SK-N-SH (cell line): ENCODE measurements at regions not wholly inside any gene's neighbourhood (a gene's known extent, or its start where the extent isn't known, plus 50 kb on each side); places are given as distances from the start of the nearest gene placed in this dataset.
"Not testable (repeated sequence)": the region's sequence is repeated elsewhere in the genome, so short reads cannot be mapped to it uniquely, and the experiment has no call there.

Source experiments
- CTCF ChIA-PET: fragments of 300-600, 350-600 bp; formaldehyde crosslinking; extraction: SDS; loops from one replicate; lab custom pipeline; 2021; lab: Yijun Ruan, JAX
- POLR2A ChIA-PET: fragments of 350-600 bp; sonication (Branson Sonifier 250); formaldehyde crosslinking; extraction: SDS; loops from one replicate; lab custom pipeline; 2020; ENCODE audit warnings: antibody characterized with exemption, inconsistent platforms; lab: Yijun Ruan, JAX
- DNase-seq: peaks from one replicate; pipeline ENCODE4 v3.0.0; 2012
- H2AFZ ChIP-seq: fragments of 200-600 bp; sonication (generic); 2 replicates; pipeline ENCODE4 v1.8.1; 2016; ENCODE audit warnings: antibody characterized with exemption, mild to moderate bottlenecking, low read depth
- H3F3A ChIP-seq: fragments of 200-600 bp; sonication (generic); replicated peaks from 2 replicates; pipeline ENCODE3; 2016; ENCODE audit warnings: antibody characterized with exemption, mild to moderate bottlenecking; ENCODE audit not compliant: insufficient read depth
- H3K27ac ChIP-seq, 2 experiments: fragments of 200-500 bp in 1 of 2; fragments of 200-600 bp in 1 of 2; sonication (Bioruptor generic) in 1 of 2; sonication (generic), shearing (Covaris generic) in 1 of 2; 2 replicates each; pipeline versions ENCODE4 v1.5.1 to v1.6.1; 2014 to 2016; ENCODE audit warnings: low read depth in 2 of 2, inconsistent platforms in 1 of 2, low read length in 1 of 2, mild to moderate bottlenecking in 1 of 2, mixed read lengths in 1 of 2
- H3K27me3 ChIP-seq: fragments of 200-600 bp; sonication (generic), shearing (Covaris generic); 2 replicates; pipeline ENCODE4 v1.6.1; 2016; ENCODE audit warnings: mixed run types; ENCODE audit not compliant: insufficient read depth
- H3K36me3 ChIP-seq, 2 experiments: fragments of 200-500 bp in 1 of 2; fragments of 200-600 bp in 1 of 2; sonication (Bioruptor generic) in 1 of 2; sonication (generic) in 1 of 2; replicated peaks in 1 of 2; 2 replicates each; pipeline versions ENCODE3 to v1.5.1; 2014 to 2016; ENCODE audit warnings: low read length in 1 of 2, mild to moderate bottlenecking in 1 of 2; ENCODE audit not compliant: insufficient read depth in 2 of 2, control insufficient read depth in 1 of 2
- H3K4me1 ChIP-seq, 2 experiments: fragments of 200-500 bp in 1 of 2; fragments of 200-600 bp in 1 of 2; sonication (Bioruptor generic) in 1 of 2; sonication (generic), shearing (Covaris generic) in 1 of 2; 2 replicates each; pipeline versions ENCODE4 v1.5.1 to v1.6.1; 2014 to 2016; ENCODE audit warnings: low read depth in 1 of 2, low read length in 1 of 2, mixed run types in 1 of 2; ENCODE audit not compliant: insufficient read depth in 2 of 2, control insufficient read depth in 1 of 2
- H3K4me2 ChIP-seq: fragments of 200-600 bp; sonication (generic), shearing (Covaris generic); 2 replicates; pipeline ENCODE4 v1.6.1; 2017; ENCODE audit warnings: mixed run types
- H3K4me3 ChIP-seq, 2 experiments: fragments of 200-500 bp in 1 of 2; fragments of 200-600 bp in 1 of 2; sonication (Bioruptor generic) in 1 of 2; sonication (generic), shearing (Covaris generic) in 1 of 2; 2 replicates each; pipeline versions ENCODE4 v1.5.1 to v1.8.1; 2014 to 2016; ENCODE audit warnings: low read depth in 2 of 2, inconsistent platforms in 1 of 2, low read length in 1 of 2, mild to moderate bottlenecking in 1 of 2, mixed read lengths in 1 of 2, moderate library complexity in 1 of 2
- H3K79me2 ChIP-seq: fragments of 200-600 bp; sonication (generic); 2 replicates; pipeline ENCODE4 v1.8.1; 2017; ENCODE audit warnings: mild to moderate bottlenecking; ENCODE audit not compliant: insufficient read depth
- H3K9ac ChIP-seq: fragments of 200-600 bp; sonication (generic); 2 replicates; pipeline ENCODE4 v1.6.1; 2017; ENCODE audit warnings: mixed run types
- H3K9me2 ChIP-seq: fragments of 200-600 bp; sonication (generic); 2 replicates; pipeline ENCODE4 v1.6.1; 2017; ENCODE audit warnings: mixed run types
- H3K9me3 ChIP-seq: fragments of 200-600 bp; sonication (generic); 2 replicates; pipeline ENCODE4 v1.6.1; 2017; ENCODE audit warnings: mixed run types, mild to moderate bottlenecking, moderate library complexity
- H4K20me1 ChIP-seq: fragments of 200-600 bp; sonication (generic); 2 replicates; pipeline ENCODE4 v1.6.1; 2017; ENCODE audit warnings: mild to moderate bottlenecking, mixed run types; ENCODE audit not compliant: insufficient read depth
- ELF1 ChIP-seq: IDR thresholded peaks from 2 replicates; pipeline ENCODE4 v1.4.0; 2012
- EZH2phosphoT487 ChIP-seq: fragments of 200-600 bp; sonication (generic); IDR thresholded peaks from 2 replicates; pipeline ENCODE4 v1.6.1; 2017; ENCODE audit warnings: low read depth, mixed run types, mild to moderate bottlenecking, antibody characterized with exemption, moderate library complexity, borderline replicate concordance
- FOSL2 ChIP-seq: IDR thresholded peaks from 2 replicates; pipeline ENCODE4 v1.4.0; 2012; ENCODE audit warnings: low read depth, mild to moderate bottlenecking, moderate library complexity, borderline replicate concordance
- GABPA ChIP-seq: IDR thresholded peaks from 2 replicates; pipeline ENCODE4 v1.4.0; 2012; ENCODE audit warnings: low read depth, mild to moderate bottlenecking
- GATA2 ChIP-seq: sonication (generic); formaldehyde crosslinking; IDR thresholded peaks from 2 replicates; pipeline ENCODE4 v1.5.0; 2020; ENCODE audit warnings: mild to moderate bottlenecking, missing genetic modification reagents
- MEF2A ChIP-seq: IDR thresholded peaks from 2 replicates; pipeline ENCODE4 v1.4.0; 2012; ENCODE audit warnings: low read depth, borderline replicate concordance
- MXI1 ChIP-seq: IDR thresholded peaks from 2 replicates; pipeline ENCODE4 v1.6.1; 2012; ENCODE audit warnings: mild to moderate bottlenecking, low read depth, low read length, improper control_type of control experiment
- POLR2AphosphoS5 ChIP-seq: IDR thresholded peaks from 2 replicates; pipeline ENCODE4 v1.6.1; 2012; ENCODE audit warnings: low read depth, low read length
- RAD21 ChIP-seq: IDR thresholded peaks from 2 replicates; pipeline ENCODE4 v1.6.1; 2012; ENCODE audit warnings: mild to moderate bottlenecking, low read length
- RCOR1 ChIP-seq: fragments of 150-350 bp; IDR thresholded peaks from 2 replicates; pipeline ENCODE4 v1.6.1; 2017; ENCODE audit warnings: antibody characterized with exemption, low read length
- WGBS: methylation state at CpG from one replicate; pipeline ENCODE4 v1.1.6; 2017; ENCODE audit warnings: low lambda C conversion rate; 5-methylcytosine and 5-hydroxymethylcytosine counted together
- TF ChIP-seq, protein P1 (sequence below): fragments of 150-350 bp; IDR thresholded peaks from 2 replicates; pipeline ENCODE4 v1.6.1; 2016; ENCODE audit warnings: mild to moderate bottlenecking, low read depth, low read length
- TF ChIP-seq, protein P2 (sequence below): IDR thresholded peaks from 2 replicates; pipeline ENCODE4 v1.6.1; 2012; ENCODE audit warnings: mild to moderate bottlenecking, low read depth, low read length, moderate library complexity

GRCh38 chr13:50171590-50172282 is 156.5 kb downstream of the KCNRG start:
- Histone ChIP-seq H3K27ac (no peak overlapping the region), H2AFZ (no peak overlapping the region), H3K9me3 (no peaks in the 10 kb centered on the region), H4K20me1 (no peaks in the 10 kb centered on the region), H3K27me3 (no peaks in the 10 kb centered on the region), H3K4me2 (no peak overlapping the region), H3K36me3 (no peaks in the 10 kb centered on the region), H3K9me2 (no peaks in the 10 kb centered on the region), H3K4me3 (no peak overlapping the region), H3F3A (no peaks in the 10 kb centered on the region), H3K4me1 (no peaks in the 10 kb centered on the region), H3K9ac (no peak overlapping the region), H3K79me2 (no peaks in the 10 kb centered on the region)
- WGBS, result 93% methylated on average over 15 of the region's 15 CpGs
- no peak for TF ChIP-seq MEF2A
- TF ChIP-seq, protein P1, sequence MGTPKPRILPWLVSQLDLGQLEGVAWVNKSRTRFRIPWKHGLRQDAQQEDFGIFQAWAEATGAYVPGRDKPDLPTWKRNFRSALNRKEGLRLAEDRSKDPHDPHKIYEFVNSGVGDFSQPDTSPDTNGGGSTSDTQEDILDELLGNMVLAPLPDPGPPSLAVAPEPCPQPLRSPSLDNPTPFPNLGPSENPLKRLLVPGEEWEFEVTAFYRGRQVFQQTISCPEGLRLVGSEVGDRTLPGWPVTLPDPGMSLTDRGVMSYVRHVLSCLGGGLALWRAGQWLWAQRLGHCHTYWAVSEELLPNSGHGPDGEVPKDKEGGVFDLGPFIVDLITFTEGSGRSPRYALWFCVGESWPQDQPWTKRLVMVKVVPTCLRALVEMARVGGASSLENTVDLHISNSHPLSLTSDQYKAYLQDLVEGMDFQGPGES, result no peak
- ChIA-PET CTCF (interaction anchor here (1.0 kb wide), 1 partner anchor 740 kb away, joined by 3 read pairs; no protein-coding TSS in a partner anchor), POLR2A (no interaction called here)
- no peak for DNase-seq

DNA sequence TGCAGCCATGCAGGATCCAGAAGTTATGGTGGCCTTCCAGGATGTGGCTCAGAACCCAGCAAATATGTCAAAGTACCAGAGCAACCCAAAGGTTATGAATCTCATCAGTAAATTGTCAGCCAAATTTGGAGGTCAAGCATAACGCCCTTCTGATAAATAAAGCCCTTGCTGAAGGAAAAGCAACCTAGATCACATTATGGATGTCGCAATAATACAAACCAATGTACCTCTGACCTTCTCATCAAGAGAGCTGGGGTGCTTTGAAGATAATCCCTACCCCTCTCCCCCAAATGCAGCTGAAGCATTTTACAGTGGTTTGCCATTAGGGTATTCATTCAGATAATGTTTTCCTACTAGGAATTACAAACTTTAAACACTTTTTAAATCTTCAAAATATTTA is 157.8 kb downstream of the KCNRG start:
- H3K27ac ChIP-seq, H4K20me1 ChIP-seq, H3K27me3 ChIP-seq, H3K9me2 ChIP-seq, H3F3A ChIP-seq, H3K79me2 ChIP-seq, H3K36me3 ChIP-seq, H3K4me1 ChIP-seq, H3K4me2 ChIP-seq, H2AFZ ChIP-seq, H3K9me3 ChIP-seq, H3K9ac ChIP-seq, CTCF ChIA-PET, H3K4me3 ChIP-seq, POLR2A ChIA-PET, DNase-seq: not testable (repeated sequence)
- WGBS, result 63% methylated on average over 2 of the region's 2 CpGs

GRCh38 chr13:50174630-50175029 is 159.4 kb downstream of the KCNRG start:
- H3K4me2 ChIP-seq, result no peak overlapping the region
- H3K9me2 ChIP-seq, result no peaks in the 10 kb centered on the region
- H4K20me1 ChIP-seq, result no peaks in the 10 kb centered on the region
- 40% methylated on average over 1 of the region's 1 CpG for WGBS
- TF ChIP-seq EZH2phosphoT487 (no peak), GABPA (no peak), POLR2AphosphoS5 (no peak), MXI1 (no peak), GATA2 (CRISPR knock-in tag) (no peak), FOSL2 (no peak), RCOR1 (no peak), RAD21 (no peak), ELF1 (no peak)
- TF ChIP-seq, protein P2, sequence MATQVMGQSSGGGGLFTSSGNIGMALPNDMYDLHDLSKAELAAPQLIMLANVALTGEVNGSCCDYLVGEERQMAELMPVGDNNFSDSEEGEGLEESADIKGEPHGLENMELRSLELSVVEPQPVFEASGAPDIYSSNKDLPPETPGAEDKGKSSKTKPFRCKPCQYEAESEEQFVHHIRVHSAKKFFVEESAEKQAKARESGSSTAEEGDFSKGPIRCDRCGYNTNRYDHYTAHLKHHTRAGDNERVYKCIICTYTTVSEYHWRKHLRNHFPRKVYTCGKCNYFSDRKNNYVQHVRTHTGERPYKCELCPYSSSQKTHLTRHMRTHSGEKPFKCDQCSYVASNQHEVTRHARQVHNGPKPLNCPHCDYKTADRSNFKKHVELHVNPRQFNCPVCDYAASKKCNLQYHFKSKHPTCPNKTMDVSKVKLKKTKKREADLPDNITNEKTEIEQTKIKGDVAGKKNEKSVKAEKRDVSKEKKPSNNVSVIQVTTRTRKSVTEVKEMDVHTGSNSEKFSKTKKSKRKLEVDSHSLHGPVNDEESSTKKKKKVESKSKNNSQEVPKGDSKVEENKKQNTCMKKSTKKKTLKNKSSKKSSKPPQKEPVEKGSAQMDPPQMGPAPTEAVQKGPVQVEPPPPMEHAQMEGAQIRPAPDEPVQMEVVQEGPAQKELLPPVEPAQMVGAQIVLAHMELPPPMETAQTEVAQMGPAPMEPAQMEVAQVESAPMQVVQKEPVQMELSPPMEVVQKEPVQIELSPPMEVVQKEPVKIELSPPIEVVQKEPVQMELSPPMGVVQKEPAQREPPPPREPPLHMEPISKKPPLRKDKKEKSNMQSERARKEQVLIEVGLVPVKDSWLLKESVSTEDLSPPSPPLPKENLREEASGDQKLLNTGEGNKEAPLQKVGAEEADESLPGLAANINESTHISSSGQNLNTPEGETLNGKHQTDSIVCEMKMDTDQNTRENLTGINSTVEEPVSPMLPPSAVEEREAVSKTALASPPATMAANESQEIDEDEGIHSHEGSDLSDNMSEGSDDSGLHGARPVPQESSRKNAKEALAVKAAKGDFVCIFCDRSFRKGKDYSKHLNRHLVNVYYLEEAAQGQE, result no peak
- TF ChIP-seq, all 33 proteins: peak for 0
- Histone ChIP-seq H3K4me3 (no peak overlapping the region), H3K36me3 (no peaks in the 10 kb centered on the region), H3K9ac (no peak overlapping the region), H3K9me3 (no peaks in the 10 kb centered on the region), H2AFZ (no peak overlapping the region), H3F3A (no peaks in the 10 kb centered on the region), H3K27ac (no peak overlapping the region), H3K79me2 (no peaks in the 10 kb centered on the region), H3K4me1 (no peaks in the 10 kb centered on the region), H3K27me3 (no peaks in the 10 kb centered on the region)
- no peak for DNase-seq
- ChIA-PET CTCF (no interaction called here), POLR2A (no interaction called here)
